RWPE1 (cell line): ENCODE measurements at regions not wholly inside any gene's neighbourhood (a gene's known extent, or its start where the extent isn't known, plus 50 kb on each side); places are given as distances from the start of the nearest gene placed in this dataset.
"Not testable (repeated sequence)": the region's sequence is repeated elsewhere in the genome, so short reads cannot be mapped to it uniquely, and the experiment has no call there.

Experiments
- CTCF ChIA-PET: fragments of 350-600 bp; sonication (Branson Sonifier 250); formaldehyde crosslinking; extraction: SDS; loops from one replicate; lab custom pipeline; 2021; lab: Yijun Ruan, JAX
- POLR2A ChIA-PET: fragments of 400-600 bp; formaldehyde crosslinking; extraction: SDS; loops from one replicate; lab custom pipeline; 2020; ENCODE audit warnings: antibody characterized with exemption; ENCODE audit not compliant: low non-redundant PET; lab: Yijun Ruan, JAX
- DNase-seq: peaks from one replicate; pipeline ENCODE4 v3.0.0; 2012; ENCODE audit warnings: low spot score
- H3K27ac ChIP-seq: fragments of 450-650 bp; 2 replicates; pipeline ENCODE4 v1.5.1; 2017
- CTCF ChIP-seq: fragments of 450-650 bp; conservative IDR thresholded peaks from 2 replicates; pipeline ENCODE4 v1.5.1; 2017; ENCODE audit warnings: low read depth, mild to moderate bottlenecking

- POLR2A ChIA-PET: no interaction called here
- no peak for TF ChIP-seq CTCF
- peak; percentile 13 for DNase-seq
- no peak overlapping the region for H3K27ac ChIP-seq
- CTCF ChIA-PET: no interaction called here
Observed at GRCh38 chr2:192960945-192961344, 766.2 kb upstream of the TMEFF2 start.

GRCh38 chr2:192958615-192959014 lies 763.9 kb upstream of the TMEFF2 start:
- DNase-seq, CTCF ChIA-PET, H3K27ac ChIP-seq, POLR2A ChIA-PET: not testable (repeated sequence)

- peak; percentile 48 for DNase-seq
Observed at GRCh38 chr2:192957425-192957824, 762.7 kb upstream of the TMEFF2 start.

GRCh38 chr2:192953116-192953515 lies 758.4 kb upstream of the TMEFF2 start:
- ChIA-PET CTCF (no interaction called here), POLR2A (no interaction called here)
- DNase-seq: no peak
- no peak overlapping the region for H3K27ac ChIP-seq
- no peak for TF ChIP-seq CTCF

More at GRCh38 chr2:192957425-192957824, 762.7 kb upstream of the TMEFF2 start:
- H3K27ac ChIP-seq: peak overlapping the region; percentile 83
- CTCF ChIA-PET: no interaction called here
- POLR2A ChIA-PET: no interaction called here
- TF ChIP-seq CTCF: no peak

GRCh38 chr2:192952245-192952644 lies 757.5 kb upstream of the TMEFF2 start:
- CTCF ChIA-PET: no interaction called here
- TF ChIP-seq CTCF: no peak
- no peak for DNase-seq
- no peak overlapping the region for H3K27ac ChIP-seq
- POLR2A ChIA-PET: no interaction called here

DNA sequence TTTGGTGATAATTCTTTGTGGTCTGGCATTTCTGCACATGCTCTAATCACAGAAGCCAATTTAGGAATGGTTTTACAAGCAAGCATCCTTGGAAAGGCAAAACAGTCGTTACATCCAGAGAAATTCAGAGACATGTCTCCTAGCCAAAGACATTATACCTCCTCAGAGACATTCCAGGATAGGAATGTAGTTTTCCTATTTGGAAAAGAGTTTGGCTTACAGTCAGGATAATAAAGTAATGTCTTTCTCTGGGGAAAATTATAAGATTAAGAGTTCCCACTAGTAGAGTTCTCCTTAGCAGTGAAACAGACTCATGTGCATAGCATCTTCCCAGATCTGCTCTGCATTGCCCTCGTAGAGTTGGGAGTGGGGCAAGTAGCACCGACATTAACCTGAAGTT lies 753.6 kb upstream of the TMEFF2 start:
- POLR2A ChIA-PET: no interaction called here
- TF ChIP-seq CTCF: no peak
- CTCF ChIA-PET: no interaction called here
- no peak for DNase-seq
- H3K27ac ChIP-seq: no peak overlapping the region

- ChIA-PET CTCF (interaction anchor here (0.7 kb wide), 1 partner anchor 228 kb away, joined by 4 read pairs; no protein-coding TSS in a partner anchor), POLR2A (no interaction called here)
- TF ChIP-seq CTCF: no peak
- no peak overlapping the region for H3K27ac ChIP-seq
- DNase-seq: no peak
Observed at GRCh38 chr2:192947352-192947751, 752.6 kb upstream of the TMEFF2 start.
